ENCODE measurements at regions not wholly inside any gene's neighbourhood (a gene's known extent, or its start where the extent isn't known, plus 50 kb on each side); places are given as distances from the start of the nearest gene placed in this dataset.

DNA sequence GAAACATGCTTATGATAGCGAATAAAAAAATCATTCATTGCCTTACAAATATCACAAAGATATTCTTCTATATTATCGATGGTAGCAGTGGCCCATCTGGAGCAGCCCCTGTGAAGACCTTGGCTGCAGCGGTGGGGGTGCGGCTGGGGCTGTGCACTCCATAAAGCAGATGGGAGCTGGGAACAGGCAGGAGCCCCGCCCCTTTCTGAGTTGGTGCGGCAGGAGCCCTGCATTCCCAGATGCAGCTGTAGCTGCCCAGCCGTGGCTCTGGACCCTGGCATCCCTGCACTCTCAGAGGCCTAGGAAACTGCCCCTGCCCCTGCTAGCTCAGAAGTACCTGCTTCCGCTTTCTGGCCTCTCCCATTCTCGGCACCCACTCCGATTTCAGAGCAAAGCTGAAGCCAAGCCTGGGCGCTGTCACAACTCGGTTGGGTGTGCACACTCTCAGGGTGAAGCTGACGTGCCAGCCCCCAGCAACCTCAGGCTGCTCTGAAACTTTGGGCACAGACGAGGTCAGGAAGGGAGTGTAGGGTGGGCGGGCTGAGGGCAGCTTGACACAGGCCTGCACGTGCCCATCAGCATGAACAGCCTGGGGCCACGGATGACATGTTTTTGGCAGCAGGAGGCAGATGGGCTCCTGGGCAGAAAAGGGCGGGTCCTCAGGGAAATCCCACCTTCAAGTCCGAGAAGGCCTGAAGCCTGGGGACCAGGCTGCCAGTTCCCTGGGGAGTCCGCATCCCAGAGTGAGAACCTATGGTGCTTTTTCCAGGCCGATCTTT, 1440.8 kb upstream of the ACO1 start:
- ATAC-seq (ENCODE audit: low read depth), result no peak
- in situ Hi-C loops (cut with MboI; ENCODE audit: low sequenced_read_pairs), result no loop called here
- Histone ChIP-seq H3K14ac (replicated peaks; ENCODE audit: low read depth, low read length) (no peak overlapping the region), H3K4me3 (ENCODE audit: insufficient read depth, low read depth, low read length) (no peak overlapping the region), H2BK20ac (ENCODE audit: low read depth, low read length) (no peak overlapping the region), H3K36me3 (ENCODE audit: control insufficient read depth, insufficient read depth, low read length) (no peaks in the 10 kb centered on the region), H3K79me1 (ENCODE audit: low read depth in 1 of 2, low read length in 2 of 2) (no peaks in the 10 kb centered on the region), H4K91ac (ENCODE audit: insufficient read depth, low read depth, low read length) (no peak overlapping the region), H3K4me2 (ENCODE audit: low read depth, low read length) (no peak overlapping the region), H3K9me1 (ENCODE audit: insufficient read depth, low read length) (no peaks in the 10 kb centered on the region), H3K27me3 (ENCODE audit: control insufficient read depth, insufficient read depth, low read length) (no peaks in the 10 kb centered on the region), H3K4me1 (ENCODE audit: control insufficient read depth, insufficient read depth, low read length) (no peaks in the 10 kb centered on the region), H3K56ac (ENCODE audit: extremely low read depth, insufficient read depth, low read length) (no peak overlapping the region), H2BK120ac (ENCODE audit: low read depth, low read length) (no peak overlapping the region), H2BK5ac (ENCODE audit: low read depth, low read length, poor library complexity, severe bottlenecking) (no peak overlapping the region), H3K9me3 (ENCODE audit: control insufficient read depth, insufficient read depth, low read length) (peaks cover 12% of the 10 kb centered on the region), H4K5ac (ENCODE audit: low read depth, low read length) (no peak overlapping the region), H2AK9ac (replicated peaks; ENCODE audit: low read depth, low read length, poor library complexity) (no peak overlapping the region), H2BK15ac (ENCODE audit: low read depth, low read length) (no peak overlapping the region), H2AFZ (replicated peaks; ENCODE audit: low read length, poor library complexity) (no peak overlapping the region), H3K9ac (ENCODE audit: low read depth, low read length) (no peak overlapping the region), H3K4ac (ENCODE audit: low read depth, low read length) (no peak overlapping the region), H2AK5ac (ENCODE audit: low read depth, low read length) (no peak overlapping the region), H4K8ac (ENCODE audit: low read depth in 2 of 2, low read length in 2 of 2) (no peak overlapping the region), H3K23ac (ENCODE audit: low read depth, low read length) (no peak overlapping the region), H3K27ac (ENCODE audit: insufficient read depth, low read length) (no peak overlapping the region), H3K18ac (ENCODE audit: low read depth, low read length) (no peak overlapping the region), H4K20me1 (ENCODE audit: insufficient read depth, low read length) (no peaks in the 10 kb centered on the region)
- ChIA-PET CTCF (no interaction called here), POLR2A (ENCODE audit: unreplicated experiment) (no interaction called here)
- DNase-seq, result no peak
- TF ChIP-seq RFX5 (IDR thresholded peaks at IDR 0.05; ENCODE audit: low read depth, low read length) (no peak), RAD21 (IDR thresholded peaks at IDR 0.05; ENCODE audit: low read length) (no peak), MXI1 (IDR thresholded peaks at IDR 0.05; ENCODE audit: borderline replicate concordance, low read depth, low read length) (no peak), CEBPB (IDR thresholded peaks at IDR 0.05; ENCODE audit: low read depth, low read length) (no peak), RCOR1 (IDR thresholded peaks at IDR 0.05; ENCODE audit: insufficient replicate concordance, low read length) (no peak), MAZ (IDR thresholded peaks at IDR 0.05; ENCODE audit: borderline replicate concordance, low read depth, low read length) (no peak), BHLHE40 (IDR thresholded peaks at IDR 0.05; ENCODE audit: low read depth, low read length) (no peak), MAFK (IDR thresholded peaks at IDR 0.05; ENCODE audit: low read depth, low read length) (no peak), CHD1 (IDR thresholded peaks at IDR 0.05; ENCODE audit: low read depth, low read length) (no peak), NFE2L2 (IDR thresholded peaks at IDR 0.05; ENCODE audit: low read depth, low read length) (no peak), POLR2A (IDR thresholded peaks at IDR 0.05; ENCODE audit: low read depth, low read length) (no peak), FOS (IDR thresholded peaks at IDR 0.05; ENCODE audit: low read depth, low read length) (no peak), SMC3 (IDR thresholded peaks at IDR 0.05; ENCODE audit: low read depth, low read length) (no peak)
- TF ChIP-seq, protein P1, sequence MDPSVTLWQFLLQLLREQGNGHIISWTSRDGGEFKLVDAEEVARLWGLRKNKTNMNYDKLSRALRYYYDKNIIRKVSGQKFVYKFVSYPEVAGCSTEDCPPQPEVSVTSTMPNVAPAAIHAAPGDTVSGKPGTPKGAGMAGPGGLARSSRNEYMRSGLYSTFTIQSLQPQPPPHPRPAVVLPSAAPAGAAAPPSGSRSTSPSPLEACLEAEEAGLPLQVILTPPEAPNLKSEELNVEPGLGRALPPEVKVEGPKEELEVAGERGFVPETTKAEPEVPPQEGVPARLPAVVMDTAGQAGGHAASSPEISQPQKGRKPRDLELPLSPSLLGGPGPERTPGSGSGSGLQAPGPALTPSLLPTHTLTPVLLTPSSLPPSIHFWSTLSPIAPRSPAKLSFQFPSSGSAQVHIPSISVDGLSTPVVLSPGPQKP (IDR thresholded peaks at IDR 0.05; ENCODE audit: borderline replicate concordance, low read depth, low read length), result no peak
- TF ChIP-seq, protein P2, sequence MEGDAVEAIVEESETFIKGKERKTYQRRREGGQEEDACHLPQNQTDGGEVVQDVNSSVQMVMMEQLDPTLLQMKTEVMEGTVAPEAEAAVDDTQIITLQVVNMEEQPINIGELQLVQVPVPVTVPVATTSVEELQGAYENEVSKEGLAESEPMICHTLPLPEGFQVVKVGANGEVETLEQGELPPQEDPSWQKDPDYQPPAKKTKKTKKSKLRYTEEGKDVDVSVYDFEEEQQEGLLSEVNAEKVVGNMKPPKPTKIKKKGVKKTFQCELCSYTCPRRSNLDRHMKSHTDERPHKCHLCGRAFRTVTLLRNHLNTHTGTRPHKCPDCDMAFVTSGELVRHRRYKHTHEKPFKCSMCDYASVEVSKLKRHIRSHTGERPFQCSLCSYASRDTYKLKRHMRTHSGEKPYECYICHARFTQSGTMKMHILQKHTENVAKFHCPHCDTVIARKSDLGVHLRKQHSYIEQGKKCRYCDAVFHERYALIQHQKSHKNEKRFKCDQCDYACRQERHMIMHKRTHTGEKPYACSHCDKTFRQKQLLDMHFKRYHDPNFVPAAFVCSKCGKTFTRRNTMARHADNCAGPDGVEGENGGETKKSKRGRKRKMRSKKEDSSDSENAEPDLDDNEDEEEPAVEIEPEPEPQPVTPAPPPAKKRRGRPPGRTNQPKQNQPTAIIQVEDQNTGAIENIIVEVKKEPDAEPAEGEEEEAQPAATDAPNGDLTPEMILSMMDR (conservative IDR thresholded peaks at IDR 0.05; ENCODE audit: low read depth, low read length), result no peak
- TF ChIP-seq, protein P3, sequence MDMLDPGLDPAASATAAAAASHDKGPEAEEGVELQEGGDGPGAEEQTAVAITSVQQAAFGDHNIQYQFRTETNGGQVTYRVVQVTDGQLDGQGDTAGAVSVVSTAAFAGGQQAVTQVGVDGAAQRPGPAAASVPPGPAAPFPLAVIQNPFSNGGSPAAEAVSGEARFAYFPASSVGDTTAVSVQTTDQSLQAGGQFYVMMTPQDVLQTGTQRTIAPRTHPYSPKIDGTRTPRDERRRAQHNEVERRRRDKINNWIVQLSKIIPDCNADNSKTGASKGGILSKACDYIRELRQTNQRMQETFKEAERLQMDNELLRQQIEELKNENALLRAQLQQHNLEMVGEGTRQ (IDR thresholded peaks at IDR 0.05; ENCODE audit: low read depth, low read length), result no peak
- dilution Hi-C loops (cut with HindIII; ENCODE audit: low sequenced_read_pairs, unreplicated experiment), result no loop called here
- no TSS peak for BruUV-seq (replicated peaks)
- intact Hi-C loops (cut with micrococcal nuclease), result no loop called here
- WGBS, 2 experiments (ENCODE audit: extremely low coverage in 2 of 2, insufficient read length in 1 of 2), result 50% methylated on average over 2 of the region's 21 CpGs; no CpG with 5 or more reads in 1 of the 2 experiments
